Fibroblast of the conjunctiva (primary cell): ENCODE measurements at regions not wholly inside any gene's neighbourhood (a gene's known extent, or its start where the extent isn't known, plus 50 kb on each side); places are given as distances from the start of the nearest gene placed in this dataset.
"Not testable (repeated sequence)": the region's sequence is repeated elsewhere in the genome, so short reads cannot be mapped to it uniquely, and the experiment has no call there.

Experiments used
- DNase-seq: peaks from one replicate; pipeline ENCODE4 v3.0.0-alpha.2; 2010; ENCODE audit warnings: low read depth

GRCh38 chr6:151671195-151671594 is 136.3 kb upstream of the ESR1 start:
- no peak for DNase-seq

GRCh38 chr6:151674578-151674977 is 132.9 kb upstream of the ESR1 start:
- DNase-seq: no peak

- peak; percentile 8 for DNase-seq
Measured at GRCh38 chr6:151675746-151676459, 131.6 kb upstream of the ESR1 start.

GRCh38 chr6:151676460-151676945 is 131.0 kb upstream of the ESR1 start:
- no peak for DNase-seq

- no peak for DNase-seq
Measured at GRCh38 chr6:151677404-151677803, 130.1 kb upstream of the ESR1 start.

GRCh38 chr6:151679081-151679480 is 128.4 kb upstream of the ESR1 start:
- peak; percentile 37 for DNase-seq

GRCh38 chr6:151679941-151680340 is 127.5 kb upstream of the ESR1 start:
- no peak for DNase-seq

GRCh38 chr6:151680846-151681432 is 126.5 kb upstream of the ESR1 start:
- DNase-seq: no peak

- no peak for DNase-seq
Measured at GRCh38 chr6:151681433-151682059, 125.9 kb upstream of the ESR1 start.

GRCh38 chr6:151682251-151682650 is 125.2 kb upstream of the ESR1 start:
- no peak for DNase-seq

GRCh38 chr6:151682922-151683321 is 124.6 kb upstream of the ESR1 start:
- no peak for DNase-seq

GRCh38 chr6:151683381-151683780 is 124.1 kb upstream of the ESR1 start:
- no peak for DNase-seq

- DNase-seq: no peak
Measured at GRCh38 chr6:151689499-151690201, 117.8 kb upstream of the ESR1 start.

- no peak for DNase-seq
Measured at GRCh38 chr6:151690303-151690702, 117.2 kb upstream of the ESR1 start.

- no peak for DNase-seq
Measured at GRCh38 chr6:151690768-151691562, 116.5 kb upstream of the ESR1 start.

GRCh38 chr6:151692216-151692615 is 115.3 kb upstream of the ESR1 start:
- no peak for DNase-seq

GRCh38 chr6:151693366-151693765 is 114.1 kb upstream of the ESR1 start:
- no peak for DNase-seq

- DNase-seq: no peak
Measured at GRCh38 chr6:151695156-151695555, 112.3 kb upstream of the ESR1 start.

GRCh38 chr6:151696302-151696701 is 111.2 kb upstream of the ESR1 start:
- not testable (repeated sequence) for DNase-seq

- DNase-seq: no peak
Measured at GRCh38 chr6:151698931-151699700, 108.4 kb upstream of the ESR1 start.

GRCh38 chr6:151699719-151700118 is 107.8 kb upstream of the ESR1 start:
- no peak for DNase-seq
